ENCODE measurements at regions not wholly inside any gene's neighbourhood (a gene's known extent, or its start where the extent isn't known, plus 50 kb on each side); places are given as distances from the start of the nearest gene placed in this dataset.

DNA sequence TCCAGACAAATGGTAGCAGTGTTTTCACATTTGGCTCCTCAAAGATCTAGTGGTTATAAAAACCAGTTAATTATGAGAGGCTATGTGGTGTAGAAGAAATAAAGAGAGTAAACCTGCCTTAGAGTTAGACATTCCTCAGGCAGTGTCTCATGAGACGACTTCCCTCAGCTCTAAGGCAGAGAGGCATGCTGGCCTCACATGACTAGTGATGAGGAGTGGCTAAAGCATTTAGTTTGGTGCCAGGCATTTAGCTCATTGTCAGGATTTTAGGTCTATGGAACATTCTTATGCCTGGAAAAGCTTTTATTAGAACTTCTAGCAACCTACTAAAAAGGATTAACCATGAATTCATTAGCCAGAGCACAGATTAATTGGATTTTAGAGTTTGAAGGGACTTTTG is 90.3 kb downstream of the RPRM start:
- TF ChIP-seq, protein P1, sequence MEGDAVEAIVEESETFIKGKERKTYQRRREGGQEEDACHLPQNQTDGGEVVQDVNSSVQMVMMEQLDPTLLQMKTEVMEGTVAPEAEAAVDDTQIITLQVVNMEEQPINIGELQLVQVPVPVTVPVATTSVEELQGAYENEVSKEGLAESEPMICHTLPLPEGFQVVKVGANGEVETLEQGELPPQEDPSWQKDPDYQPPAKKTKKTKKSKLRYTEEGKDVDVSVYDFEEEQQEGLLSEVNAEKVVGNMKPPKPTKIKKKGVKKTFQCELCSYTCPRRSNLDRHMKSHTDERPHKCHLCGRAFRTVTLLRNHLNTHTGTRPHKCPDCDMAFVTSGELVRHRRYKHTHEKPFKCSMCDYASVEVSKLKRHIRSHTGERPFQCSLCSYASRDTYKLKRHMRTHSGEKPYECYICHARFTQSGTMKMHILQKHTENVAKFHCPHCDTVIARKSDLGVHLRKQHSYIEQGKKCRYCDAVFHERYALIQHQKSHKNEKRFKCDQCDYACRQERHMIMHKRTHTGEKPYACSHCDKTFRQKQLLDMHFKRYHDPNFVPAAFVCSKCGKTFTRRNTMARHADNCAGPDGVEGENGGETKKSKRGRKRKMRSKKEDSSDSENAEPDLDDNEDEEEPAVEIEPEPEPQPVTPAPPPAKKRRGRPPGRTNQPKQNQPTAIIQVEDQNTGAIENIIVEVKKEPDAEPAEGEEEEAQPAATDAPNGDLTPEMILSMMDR (conservative IDR thresholded peaks at IDR 0.05 in 1 of 2, IDR thresholded peaks at IDR 0.05 in 1 of 2; ENCODE audit: extremely low read depth in 1 of 2, insufficient read depth in 1 of 2, low read depth in 1 of 2, low read length in 2 of 2): no peak
- no peak for TF ChIP-seq EZH2 (IDR thresholded peaks at IDR 0.05; ENCODE audit: borderline replicate concordance, low read length)

Data from mammary epithelial cell (primary cell).